ENCODE measurements at regions not wholly inside any gene's neighbourhood (a gene's known extent, or its start where the extent isn't known, plus 50 kb on each side); places are given as distances from the start of the nearest gene placed in this dataset.
A peak's percentile ranks its signal among the peaks of the same experiment; 100 is the strongest.

DNA sequence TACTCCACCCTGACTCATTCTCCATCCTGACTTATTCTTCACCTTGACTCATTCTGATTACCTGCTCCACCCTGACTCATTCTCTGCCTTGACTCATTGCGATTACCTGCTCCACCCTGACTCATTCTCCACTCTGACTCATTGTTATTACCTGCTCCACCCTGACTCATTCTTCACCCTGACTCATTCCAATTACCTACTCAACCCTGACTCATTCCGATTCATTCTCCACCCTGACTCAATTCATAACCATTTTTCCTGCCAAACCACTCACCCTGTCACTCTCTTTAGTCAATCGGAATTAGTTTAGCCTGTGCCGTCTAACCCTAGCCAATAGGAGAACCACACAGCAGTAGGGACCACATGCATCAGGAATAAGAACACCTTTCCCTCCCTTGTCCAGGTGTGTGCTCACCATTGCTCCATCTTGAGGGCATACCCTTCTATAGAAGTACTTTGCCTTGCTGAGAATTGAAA is 1227.4 kb upstream of the PCDH20 start:
- DNase-seq, result peak; percentile 15

DNA sequence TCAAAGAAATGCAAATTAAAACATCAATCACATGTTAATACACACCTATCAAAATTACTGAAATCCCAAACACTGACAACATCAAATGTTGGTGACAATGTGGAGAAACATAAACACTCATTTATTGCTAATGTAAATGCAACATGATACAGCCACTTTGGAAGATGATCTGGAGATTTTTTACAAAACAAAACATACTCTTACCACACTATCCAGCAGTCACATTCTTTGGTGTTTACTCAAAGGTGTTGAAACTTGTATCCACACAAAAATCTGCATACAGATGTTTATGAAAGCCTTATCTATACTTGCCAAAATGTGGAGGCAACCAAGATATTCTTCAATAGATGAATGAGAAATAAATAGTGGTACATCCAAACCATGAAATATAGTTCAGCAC is 1219.5 kb upstream of the PCDH20 start:
- no peak for DNase-seq

DNA sequence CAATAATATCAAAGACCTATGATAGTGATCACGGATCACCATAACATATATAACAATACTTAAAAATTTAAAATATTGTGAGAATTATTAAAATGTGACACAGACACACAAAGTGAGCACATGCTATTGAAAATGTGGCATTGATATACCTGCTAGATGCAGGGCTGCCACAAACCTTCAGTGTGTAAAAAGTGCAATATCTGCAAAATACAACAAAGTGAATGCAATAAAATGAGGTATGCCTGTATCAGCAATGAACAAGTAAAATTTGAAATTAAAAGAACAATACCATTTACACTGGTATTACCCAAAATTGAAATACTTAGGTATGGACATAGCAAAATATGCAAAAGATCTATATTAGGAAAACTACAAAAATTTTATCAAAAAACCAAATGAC is 1217.8 kb upstream of the PCDH20 start:
- DNase-seq, result no peak

DNA sequence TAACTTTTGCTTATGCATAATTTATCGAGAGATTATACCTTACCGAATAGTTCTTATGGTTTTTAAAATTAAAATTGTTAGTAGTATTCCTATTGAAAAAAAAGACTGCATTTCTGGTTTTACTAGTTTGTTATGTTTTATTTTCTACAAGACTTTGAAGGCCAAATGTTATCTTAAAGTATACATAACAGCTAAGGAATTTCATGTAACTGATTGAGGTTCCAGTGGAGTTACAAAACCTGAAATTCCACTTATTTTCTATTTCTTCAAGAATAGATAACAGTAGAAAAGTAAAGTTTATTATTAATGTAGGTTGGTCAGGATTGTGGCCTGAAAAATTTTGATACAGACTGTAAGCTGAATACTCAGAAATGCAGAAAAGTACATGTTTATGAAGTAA is 1216.0 kb upstream of the PCDH20 start:
- no peak for DNase-seq

DNA sequence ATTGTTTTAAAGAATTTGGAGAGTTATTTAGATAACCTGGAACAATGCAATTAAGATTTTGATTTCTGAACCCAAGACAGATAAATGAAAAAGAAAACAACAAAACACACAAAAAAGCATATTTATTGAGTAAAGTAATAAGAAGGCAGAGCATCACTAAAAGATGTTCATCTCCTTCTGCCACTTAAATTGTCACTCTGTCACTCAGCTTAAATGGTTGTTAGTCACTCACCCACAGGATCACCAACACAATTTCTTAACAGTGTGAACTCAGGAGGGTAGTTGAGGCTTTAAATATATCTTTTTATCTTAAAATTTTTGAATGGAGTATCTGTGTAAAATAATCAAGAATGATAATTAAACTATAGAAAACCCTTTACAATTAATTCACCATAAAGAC is 1215.5 kb upstream of the PCDH20 start:
- DNase-seq, result no peak

DNA sequence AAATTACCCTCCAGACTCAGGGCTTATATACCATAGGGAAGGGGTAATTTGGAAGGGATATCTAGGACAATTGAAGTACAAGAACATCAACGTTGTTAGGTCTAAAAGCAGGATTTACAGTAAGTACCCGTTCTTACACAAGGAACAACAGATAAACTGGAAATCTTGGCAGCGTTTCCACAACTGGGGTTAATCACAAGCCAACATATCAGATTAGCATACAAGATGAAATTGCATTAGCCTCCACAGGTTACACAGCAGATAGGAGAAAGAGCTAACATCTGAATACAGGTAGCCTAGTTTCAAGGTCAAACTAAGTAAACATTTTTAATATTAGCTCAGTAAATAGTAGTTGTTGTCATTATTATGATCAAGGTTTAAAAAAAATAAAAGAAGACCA is 1214.0 kb upstream of the PCDH20 start:
- DNase-seq, result no peak

DNA sequence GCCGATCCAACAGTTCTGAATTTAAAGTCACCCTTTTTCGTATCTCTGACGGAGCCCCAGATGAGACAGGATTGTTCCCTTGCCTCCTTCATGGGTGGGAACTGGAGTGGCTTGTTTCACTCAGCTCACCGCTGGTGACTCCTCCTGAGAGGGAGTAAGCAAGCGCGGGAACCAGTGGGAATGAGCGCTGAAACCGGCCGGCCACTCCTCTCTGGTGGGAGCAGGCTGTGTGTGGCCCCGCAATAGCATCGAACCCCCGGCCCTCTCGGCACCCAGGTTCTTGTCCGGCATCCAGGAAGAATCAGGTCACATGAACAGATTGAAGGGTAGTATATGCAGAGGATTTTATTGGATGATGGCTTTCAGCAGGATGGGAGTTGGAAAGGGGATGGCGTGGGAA is 1211.6 kb upstream of the PCDH20 start:
- no peak for DNase-seq

DNA sequence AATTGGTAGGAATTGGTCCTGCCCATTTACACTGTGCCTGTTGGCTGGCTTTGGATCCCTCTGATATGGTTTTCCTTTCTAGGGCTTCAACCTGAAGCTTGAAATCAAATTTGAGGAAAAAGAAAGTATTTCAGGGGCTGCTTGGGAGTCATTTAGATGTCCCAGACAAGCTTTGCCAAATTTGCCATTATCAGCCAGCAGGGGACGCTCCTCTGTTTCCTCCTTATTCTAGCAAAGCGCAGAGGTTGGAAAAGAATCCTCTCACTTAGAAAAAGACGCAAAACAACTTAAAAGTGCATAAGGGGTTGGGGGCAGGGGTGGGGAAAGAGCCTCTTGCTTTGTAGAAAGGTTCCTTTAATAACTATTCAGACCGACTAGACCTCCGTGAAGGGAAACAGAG is 1211.1 kb upstream of the PCDH20 start:
- no peak for DNase-seq

DNA sequence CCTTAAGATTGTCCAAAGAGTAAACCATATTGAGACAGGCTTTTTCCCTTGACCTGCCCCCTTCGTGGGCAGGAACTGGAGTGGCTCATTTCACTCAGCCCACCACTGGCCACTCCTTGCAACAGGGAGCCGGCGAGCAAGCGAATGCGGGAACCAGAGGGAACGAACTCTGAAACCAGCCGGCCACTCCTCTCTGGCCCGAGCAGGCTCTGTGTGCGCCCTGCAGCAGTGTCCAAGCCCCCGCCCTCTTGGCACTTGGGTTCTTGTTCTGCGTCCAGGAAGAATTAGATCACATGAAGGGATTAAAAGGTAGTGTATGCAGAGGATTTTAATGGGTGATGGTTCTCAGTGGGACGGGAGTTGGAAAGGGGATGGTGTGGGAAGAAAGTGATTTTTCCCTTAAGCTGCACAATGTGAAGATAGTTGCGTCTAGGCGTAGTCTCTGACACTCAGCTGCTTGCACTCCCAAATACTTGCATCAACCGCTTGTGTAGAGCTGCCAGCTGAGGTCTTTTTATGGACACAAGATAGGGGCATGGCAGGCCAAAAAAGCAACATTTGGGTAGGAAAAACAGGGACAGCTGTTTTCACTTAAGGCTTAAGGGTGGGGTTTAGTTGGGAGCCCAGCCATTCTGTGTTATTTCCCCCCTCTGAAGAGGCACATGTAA is 1209.7 kb upstream of the PCDH20 start:
- DNase-seq, result no peak

DNA sequence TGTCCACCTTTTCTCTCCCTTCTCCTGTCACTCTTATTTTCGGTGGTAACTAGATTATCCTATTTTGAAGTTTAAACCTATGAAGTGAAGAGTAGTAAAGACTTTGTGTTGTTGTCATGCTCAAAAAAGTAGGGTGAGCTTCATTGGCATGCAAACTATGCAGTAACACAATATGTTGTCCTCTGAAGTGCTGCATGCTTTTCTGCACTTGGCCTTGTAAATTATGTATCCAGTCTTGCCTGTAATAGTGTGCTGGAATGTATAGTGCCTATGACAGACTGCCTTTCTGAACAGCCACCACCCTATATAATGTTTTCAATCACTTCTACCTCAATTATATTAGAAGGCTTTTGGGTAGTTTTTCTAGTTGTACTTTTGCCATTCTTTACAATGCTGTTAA is 1198.2 kb upstream of the PCDH20 start:
- DNase-seq, result no peak

DNA sequence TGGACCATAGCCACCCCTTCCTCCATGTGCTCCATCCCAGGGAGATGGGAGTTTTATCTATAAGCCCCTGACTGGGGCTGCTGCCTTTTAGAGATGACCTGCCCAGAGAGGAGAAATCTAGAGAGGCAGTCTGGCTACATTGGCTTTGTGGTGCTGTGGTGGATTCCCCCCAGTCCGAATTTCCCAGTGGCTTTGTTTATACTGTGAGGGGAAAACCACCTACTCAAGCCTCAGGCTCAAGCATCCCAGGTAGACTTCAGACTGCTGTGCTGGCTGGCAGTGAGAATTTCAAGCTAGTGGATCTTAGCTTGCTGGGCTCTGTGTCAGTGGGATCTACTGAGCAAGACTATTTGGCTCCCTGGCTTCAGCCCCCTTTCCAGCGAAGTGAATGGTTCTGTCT is 1195.7 kb upstream of the PCDH20 start:
- DNase-seq, result no peak

DNA sequence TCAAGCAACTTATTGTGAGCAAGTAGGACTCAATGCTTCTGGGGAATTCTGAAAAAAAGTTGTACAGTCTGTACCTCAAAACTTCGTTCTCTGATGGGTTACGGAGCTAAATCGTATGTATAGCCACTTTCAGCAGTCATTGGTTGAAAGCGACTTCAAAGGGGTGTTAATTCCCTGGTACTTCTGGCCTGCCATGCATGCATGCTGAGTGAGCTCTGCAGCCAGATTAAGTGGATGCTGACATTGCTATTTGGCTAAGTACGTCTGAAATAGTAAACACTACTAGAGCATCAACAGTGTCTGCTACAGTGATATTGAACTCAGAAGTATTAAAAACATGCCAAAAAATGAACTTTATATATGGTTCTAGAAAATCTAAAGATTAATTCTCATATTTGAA is 1183.1 kb upstream of the PCDH20 start:
- DNase-seq, result no peak

DNA sequence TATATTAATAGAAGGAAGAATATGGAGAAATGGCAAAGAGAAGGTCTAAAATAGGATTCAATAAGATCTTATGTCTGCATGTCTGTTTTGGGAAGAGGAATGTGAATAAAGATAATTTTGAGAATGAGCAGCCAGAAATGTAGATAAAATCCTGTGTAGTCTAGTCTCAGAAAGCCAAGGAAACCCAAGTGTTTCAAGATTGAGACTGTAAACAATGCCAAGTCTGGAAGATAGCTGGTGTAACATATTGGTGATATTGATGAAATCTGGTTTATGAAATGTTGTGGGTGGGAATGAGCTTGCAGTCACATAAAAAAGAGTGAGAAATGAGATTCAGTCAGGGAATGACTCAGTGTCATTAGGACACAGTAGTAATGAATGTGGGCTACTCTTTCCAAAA is 1180.3 kb upstream of the PCDH20 start:
- no peak for DNase-seq

DNA sequence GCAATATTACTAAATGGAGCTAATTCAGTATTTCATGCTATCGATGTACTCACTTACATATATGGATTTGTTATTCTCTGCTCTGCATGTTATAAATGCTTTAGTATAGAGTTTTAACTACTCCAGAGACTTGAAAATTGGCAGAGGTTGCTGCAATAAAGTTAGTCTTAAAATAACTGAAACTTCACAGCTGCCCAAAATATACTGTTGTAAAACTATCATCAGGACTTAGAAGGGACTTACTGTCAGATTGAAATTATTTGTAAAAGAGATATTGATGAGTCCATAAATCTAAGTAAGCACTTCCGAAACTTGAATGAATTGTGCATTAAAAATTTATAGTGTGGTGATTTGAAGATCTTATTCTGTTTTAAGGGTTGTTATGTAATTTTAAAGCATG is 1178.2 kb upstream of the PCDH20 start:
- DNase-seq, result no peak

DNA sequence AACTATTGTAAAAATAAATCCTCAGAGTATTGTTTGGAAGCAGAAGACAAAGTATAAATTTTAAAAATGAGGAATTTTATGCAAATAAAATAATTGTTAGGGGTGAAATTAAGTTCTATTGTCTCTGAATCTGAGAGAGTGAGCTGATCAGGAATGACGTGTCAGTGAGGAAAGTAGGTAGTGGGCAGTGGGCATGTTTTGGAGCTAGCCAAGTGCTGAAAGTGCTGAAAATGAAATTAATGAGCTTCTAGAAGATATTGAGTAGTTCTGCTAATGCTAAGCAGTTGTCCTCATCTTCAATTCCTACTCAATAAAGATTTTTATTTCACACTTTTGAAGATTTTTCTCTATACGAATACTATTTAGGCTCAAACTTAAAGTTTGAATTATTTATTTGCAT is 1167.8 kb upstream of the PCDH20 start:
- DNase-seq, result no peak

DNA sequence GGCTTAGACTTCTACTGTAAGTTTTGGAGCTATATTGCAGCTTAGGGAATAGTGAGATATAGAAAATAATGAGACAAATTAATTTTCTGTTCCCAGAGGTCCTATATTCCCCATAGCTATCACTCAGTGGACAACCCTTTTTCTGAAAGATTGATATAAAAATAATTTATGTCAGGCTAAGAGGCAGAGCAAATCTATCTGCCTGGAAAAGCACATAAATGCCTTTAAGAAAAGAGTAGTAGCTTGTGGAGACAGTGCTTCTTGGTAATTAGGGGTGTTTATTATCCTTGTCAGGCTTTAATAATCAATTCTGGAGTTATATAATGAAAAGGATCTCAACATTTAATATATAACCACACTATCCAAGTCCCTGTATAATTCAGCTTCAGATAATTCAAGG is 1162.8 kb upstream of the PCDH20 start:
- DNase-seq, result no peak

DNA sequence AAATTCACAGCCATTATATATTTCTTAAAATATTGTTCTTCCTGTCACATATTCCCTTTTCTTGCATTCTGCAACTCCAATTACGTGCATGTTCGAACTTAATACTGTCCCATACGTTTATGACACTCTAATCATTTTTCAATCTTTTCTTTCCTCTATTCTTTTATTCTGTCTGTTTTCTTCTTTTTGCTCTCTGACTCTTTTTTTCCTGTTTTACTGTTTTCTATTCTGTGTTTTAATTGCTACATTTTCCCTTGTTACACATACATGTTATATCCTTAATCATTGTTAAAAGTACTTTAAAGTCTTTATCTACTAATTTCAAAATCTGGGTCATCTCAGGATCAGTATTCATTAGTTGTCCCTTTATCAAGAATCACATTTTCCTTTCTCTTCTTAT is 1149.1 kb upstream of the PCDH20 start:
- DNase-seq, result no peak

DNA sequence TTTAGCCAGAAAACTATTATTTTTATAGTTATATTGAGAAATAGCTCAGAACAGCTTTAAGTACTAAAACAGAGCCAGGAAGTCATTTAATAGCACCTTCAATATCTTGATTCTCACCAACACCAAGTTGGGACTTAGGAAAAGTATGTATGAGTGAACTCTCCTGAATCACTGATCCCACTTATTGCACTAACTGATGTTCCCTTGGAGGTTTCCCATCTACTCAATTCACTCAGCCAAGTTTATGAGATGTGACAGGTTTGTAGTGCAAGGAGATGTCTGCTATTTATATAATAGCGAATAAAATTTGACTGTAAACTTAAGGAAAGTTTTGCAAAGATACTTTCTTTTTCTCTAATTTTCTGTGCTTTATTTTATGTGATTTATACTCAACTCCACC is 1147.6 kb upstream of the PCDH20 start:
- no peak for DNase-seq

DNA sequence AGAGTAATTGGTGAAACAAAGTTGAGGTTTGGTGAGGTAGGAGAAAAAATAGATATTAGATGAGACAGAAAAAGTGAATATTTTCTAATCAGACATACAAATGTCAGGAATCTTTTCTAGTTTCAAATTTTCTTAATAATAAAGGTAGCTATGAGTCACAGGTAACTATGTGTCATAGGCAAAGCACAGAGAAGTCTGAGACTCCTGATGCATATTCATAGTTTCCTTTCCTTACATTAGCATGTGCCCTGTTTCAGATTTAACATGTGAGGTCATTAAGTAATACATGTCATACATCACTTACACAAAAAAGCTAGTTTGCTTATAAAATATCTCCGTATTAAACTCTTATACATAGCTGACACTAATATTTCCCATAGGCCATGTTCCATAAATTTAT is 1141.3 kb upstream of the PCDH20 start:
- DNase-seq, result no peak

DNA sequence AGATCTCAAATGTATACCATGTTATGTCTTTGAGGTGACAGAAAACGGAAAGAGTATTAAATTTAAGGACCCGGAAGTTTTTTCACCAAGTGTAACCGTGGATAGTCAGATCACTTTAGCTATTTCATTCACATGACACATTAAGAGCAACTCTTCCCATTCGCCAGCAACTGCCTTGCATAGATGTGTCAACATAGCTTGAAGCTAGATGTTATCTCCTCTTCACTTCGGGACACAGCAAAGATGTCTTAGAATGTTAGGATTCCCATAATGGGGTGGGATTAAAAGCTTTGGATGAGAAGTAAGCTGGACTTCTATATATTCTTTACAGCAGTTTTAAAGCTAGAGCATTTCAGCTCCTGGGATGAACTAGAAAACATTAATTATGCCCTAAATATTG is 1135.9 kb upstream of the PCDH20 start:
- DNase-seq, result no peak

DNA sequence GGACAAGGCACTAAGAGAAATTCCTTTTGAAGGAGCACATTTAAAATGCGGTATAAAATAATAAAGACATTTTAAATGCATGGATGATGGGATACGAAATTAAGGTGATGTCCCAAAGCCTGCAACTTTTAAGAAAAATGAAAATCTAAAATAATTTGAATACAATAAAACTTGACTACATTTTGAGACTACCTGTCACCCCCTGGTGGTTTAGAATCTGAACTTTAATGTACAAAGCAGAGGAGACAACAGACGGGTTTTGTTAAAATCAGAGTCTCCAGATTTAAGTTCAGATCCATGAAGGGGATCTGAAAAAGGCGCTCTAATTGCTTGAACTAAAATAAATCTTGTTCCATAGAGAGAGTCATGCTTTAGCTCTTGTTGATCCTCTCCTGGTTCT is 1129.3 kb upstream of the PCDH20 start:
- DNase-seq, result no peak

DNA sequence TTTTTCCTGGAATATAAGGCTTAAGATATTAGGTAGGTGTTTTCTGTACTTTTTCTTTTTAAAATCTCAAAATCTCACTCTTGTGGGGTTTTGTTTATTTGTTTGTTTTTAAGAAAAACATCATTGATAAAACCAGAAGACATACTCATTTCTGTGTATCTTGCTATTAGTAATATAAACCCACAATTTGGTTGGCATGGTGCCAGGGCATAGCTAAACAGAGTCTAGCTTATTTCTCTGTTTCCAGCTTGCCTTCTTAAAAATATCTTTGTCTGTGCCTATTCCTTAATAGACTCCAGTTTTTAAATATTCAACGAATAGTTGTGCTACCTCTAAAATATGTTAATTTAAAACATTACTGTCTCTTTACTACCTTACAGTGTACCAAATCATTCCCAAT is 1121.9 kb upstream of the PCDH20 start:
- DNase-seq, result no peak

DNA sequence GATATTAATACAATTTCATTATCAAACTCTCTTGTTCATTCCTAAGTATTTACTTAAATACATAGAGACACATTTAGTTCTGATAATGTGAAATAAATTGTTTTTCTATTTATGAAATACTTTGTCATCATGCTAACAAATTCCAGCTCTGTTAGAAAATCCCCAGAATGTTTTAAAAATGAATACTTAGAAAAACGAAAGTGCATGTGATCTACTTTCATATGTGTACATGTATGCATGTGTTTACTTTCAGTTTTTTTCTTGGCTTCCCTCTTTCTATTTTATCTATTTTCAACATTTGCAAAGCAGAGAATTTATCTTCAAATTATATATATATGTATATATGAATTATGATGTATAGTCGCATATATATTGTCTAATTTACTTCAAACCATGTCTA is 1110.0 kb upstream of the PCDH20 start:
- DNase-seq, result no peak

DNA sequence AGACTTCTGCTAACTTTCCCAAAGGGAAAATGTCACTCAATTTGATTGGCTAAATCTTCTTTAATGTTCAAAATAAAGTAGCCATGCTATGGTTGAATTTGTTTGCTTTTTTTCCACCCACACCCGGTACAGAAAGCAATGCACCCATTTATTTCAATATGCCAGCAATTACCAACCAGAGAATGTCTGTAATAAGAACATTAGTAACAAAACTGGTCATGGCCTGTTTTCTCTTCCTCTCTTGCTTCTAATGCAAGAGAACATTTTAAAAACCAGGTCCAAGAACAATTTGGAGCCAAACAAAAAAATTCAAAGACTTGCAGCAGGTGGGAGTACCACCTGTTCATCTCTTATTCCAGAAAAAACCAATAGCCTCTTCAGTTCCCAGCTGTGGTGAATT is 1108.8 kb upstream of the PCDH20 start:
- DNase-seq, result no peak

DNA sequence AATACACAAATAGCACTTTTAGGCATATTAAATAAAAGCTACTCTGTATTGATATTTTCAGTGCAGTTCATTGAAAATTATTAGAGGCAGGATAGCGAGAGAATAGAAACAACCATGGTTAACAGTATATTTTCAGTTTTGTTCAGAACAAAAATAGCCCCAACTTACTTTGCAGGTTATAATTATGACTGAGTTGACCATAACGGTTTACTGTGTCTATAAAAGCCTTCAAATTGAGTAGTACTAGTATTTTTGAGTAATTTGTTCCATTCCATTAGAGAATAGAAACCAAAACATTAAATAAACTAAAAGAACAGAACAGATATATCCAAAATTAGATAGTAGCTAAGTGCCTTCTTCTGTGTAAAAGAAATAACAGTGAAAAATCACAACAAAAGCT is 1108.4 kb upstream of the PCDH20 start:
- no peak for DNase-seq

All from stimulated activated CD4-positive, alpha-beta T cell treated with anti-CD3 and anti-CD28 coated beads, Interleukin-4, amount 100 ng/mL, for 24 hours (primary cell).